ENCODE measurements at regions not wholly inside any gene's neighbourhood (a gene's known extent, or its start where the extent isn't known, plus 50 kb on each side); places are given as distances from the start of the nearest gene placed in this dataset.
"Not testable (repeated sequence)": the region's sequence is repeated elsewhere in the genome, so short reads cannot be mapped to it uniquely, and the experiment has no call there.

GRCh38 chr4:23504083-23504482 lies 385.8 kb downstream of the PPARGC1A start:
- no peak for DNase-seq

- no peak for DNase-seq
These were observed 388.9 kb downstream of the PPARGC1A start for GRCh38 chr4:23500894-23501449.

GRCh38 chr4:23485801-23486200 lies 404.0 kb downstream of the PPARGC1A start:
- DNase-seq = no peak

GRCh38 chr4:23484689-23485088 lies 405.2 kb downstream of the PPARGC1A start:
- DNase-seq = no peak

- DNase-seq = no peak
These were observed 406.4 kb downstream of the PPARGC1A start for GRCh38 chr4:23483320-23483960.

- DNase-seq = no peak
These were observed 408.3 kb downstream of the PPARGC1A start for GRCh38 chr4:23481566-23481965.

- no peak for DNase-seq
These were observed 411.9 kb downstream of the PPARGC1A start for GRCh38 chr4:23477905-23478304.

GRCh38 chr4:23476515-23477090 lies 413.2 kb downstream of the PPARGC1A start:
- DNase-seq = no peak

- DNase-seq = no peak
These were observed 426.8 kb downstream of the PPARGC1A start for GRCh38 chr4:23463071-23463470.

- DNase-seq = no peak
These were observed 431.8 kb downstream of the PPARGC1A start for GRCh38 chr4:23458054-23458453.

- DNase-seq = no peak
These were observed 433.0 kb downstream of the PPARGC1A start for GRCh38 chr4:23456864-23457263.

GRCh38 chr4:23455456-23456158 lies 434.2 kb downstream of the PPARGC1A start:
- no peak for DNase-seq

GRCh38 chr4:23441530-23442069 lies 448.2 kb downstream of the PPARGC1A start:
- DNase-seq = no peak

- DNase-seq = no peak
These were observed 451.1 kb downstream of the PPARGC1A start for GRCh38 chr4:23438764-23439163.

GRCh38 chr4:23429497-23429896 lies 460.4 kb downstream of the PPARGC1A start:
- DNase-seq = no peak

GRCh38 chr4:23425570-23425969 lies 464.3 kb downstream of the PPARGC1A start:
- DNase-seq = no peak

- no peak for DNase-seq
These were observed 466.3 kb downstream of the PPARGC1A start for GRCh38 chr4:23423540-23423939.

GRCh38 chr4:23422878-23423277 lies 467.0 kb downstream of the PPARGC1A start:
- DNase-seq = no peak

GRCh38 chr4:23413631-23414030 lies 476.2 kb downstream of the PPARGC1A start:
- DNase-seq = no peak

GRCh38 chr4:23412701-23413100 lies 477.1 kb downstream of the PPARGC1A start:
- no peak for DNase-seq

GRCh38 chr4:23408913-23409312 lies 480.9 kb downstream of the PPARGC1A start:
- DNase-seq = not testable (repeated sequence)

GRCh38 chr4:23401572-23401971 lies 488.3 kb downstream of the PPARGC1A start:
- DNase-seq = no peak

- no peak for DNase-seq
These were observed 496.9 kb downstream of the PPARGC1A start for GRCh38 chr4:23392860-23393458.

Data from NCI-H774 (cell line).